ENCODE measurements at regions not wholly inside any gene's neighbourhood (a gene's known extent, or its start where the extent isn't known, plus 50 kb on each side); places are given as distances from the start of the nearest gene placed in this dataset.

DNA sequence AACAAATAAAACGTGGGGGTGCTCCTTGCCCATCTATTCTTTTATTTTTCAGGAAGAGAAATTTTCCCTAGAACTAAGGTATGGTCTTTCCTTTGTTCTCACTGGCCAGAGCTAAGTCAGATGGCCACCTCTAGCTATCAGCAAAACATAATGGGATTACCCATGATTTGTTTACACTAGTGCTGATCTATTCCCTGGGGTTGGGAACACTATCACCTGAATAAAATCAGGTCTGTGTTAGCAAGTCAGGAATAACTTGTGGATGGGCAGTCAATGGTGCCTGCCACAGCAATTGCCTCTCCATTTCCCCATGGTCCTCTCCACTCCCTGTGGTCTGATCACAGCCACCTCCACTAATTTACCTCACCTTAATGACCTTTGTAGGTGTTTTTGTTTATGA, 181.7 kb upstream of the CADPS start:
- POLR2A ChIA-PET = no interaction called here
- no peaks in the 10 kb centered on the region for H3K36me3 Mint-ChIP-seq
- no peak overlapping the region for H3K27ac Mint-ChIP-seq
- DNase-seq (no peak), ATAC-seq (no peak)
- no peaks in the 10 kb centered on the region for H3K27me3 Mint-ChIP-seq
- H3K4me3 Mint-ChIP-seq = no peak overlapping the region
- H3K9me3 Mint-ChIP-seq = peaks cover 0 to 10% (median 3%) of the 10 kb centered on the region in 9 donors
- no peaks in the 10 kb centered on the region for H3K4me1 Mint-ChIP-seq

DNA sequence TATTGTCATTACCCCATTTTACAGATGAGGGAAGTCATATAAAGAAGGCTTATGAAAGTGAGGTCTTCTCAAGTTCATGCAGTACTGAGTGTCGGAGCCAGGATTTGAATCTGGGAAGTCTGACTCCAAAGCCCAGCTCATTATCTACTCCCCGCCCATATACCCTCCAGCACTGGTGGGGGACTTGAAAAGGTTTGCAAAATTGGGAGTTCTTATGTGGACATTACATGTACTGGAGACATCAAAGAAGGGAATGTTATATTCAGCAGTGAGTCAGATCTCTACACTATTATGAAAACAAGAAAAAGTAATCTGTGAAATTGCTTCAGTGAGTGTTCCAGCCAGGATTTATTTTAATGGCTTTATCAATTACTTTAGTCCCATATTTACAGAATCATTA, 185.2 kb upstream of the CADPS start:
- Mint-ChIP-seq H3K27me3 (peaks cover 0 to 2% (median 0%) of the 10 kb centered on the region in 5 donors), H3K27ac (no peak overlapping the region), H3K9me3 (peaks cover 0 to 14% (median 0%) of the 10 kb centered on the region in 9 donors), H3K4me1 (no peaks in the 10 kb centered on the region), H3K36me3 (no peaks in the 10 kb centered on the region), H3K4me3 (no peak overlapping the region)
- no peak for ATAC-seq
- no peak for DNase-seq
- POLR2A ChIA-PET = no interaction called here

DNA sequence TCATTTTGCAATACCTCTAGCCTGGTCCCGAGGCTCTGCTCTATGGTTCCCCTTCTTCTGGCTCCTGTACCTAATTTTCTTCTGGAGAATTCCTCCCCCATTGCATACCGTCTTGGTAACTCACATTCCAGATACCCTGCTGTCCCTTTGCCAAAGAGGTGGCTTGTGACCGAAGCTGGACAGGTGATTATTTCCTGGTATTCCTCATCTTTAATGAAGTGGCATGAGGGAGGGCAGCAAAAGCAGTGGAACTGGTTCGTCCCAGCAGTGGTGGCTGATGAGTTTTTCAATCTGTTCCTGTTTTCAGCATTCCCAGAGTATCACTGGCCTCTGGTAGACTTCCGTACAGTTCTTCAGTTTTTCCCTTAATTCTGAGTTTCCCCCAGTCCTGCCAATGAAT, 186.2 kb upstream of the CADPS start:
- Mint-ChIP-seq H3K9me3 (peaks cover 0 to 14% (median 2%) of the 10 kb centered on the region in 9 donors), H3K27ac (no peak overlapping the region), H3K4me3 (no peak overlapping the region), H3K27me3 (peaks cover 0 to 2% (median 0%) of the 10 kb centered on the region in 5 donors), H3K4me1 (no peaks in the 10 kb centered on the region), H3K36me3 (no peaks in the 10 kb centered on the region)
- POLR2A ChIA-PET = no interaction called here
- no peak for DNase-seq
- no peak for ATAC-seq

GRCh38 chr3:63064209-63064755, 189.1 kb upstream of the CADPS start:
- ATAC-seq (no peak), DNase-seq (no peak)
- no peak overlapping the region for H3K4me3 Mint-ChIP-seq
- peaks cover 2 to 24% (median 12%) of the 10 kb centered on the region in 9 donors for H3K9me3 Mint-ChIP-seq
- POLR2A ChIA-PET = no interaction called here
- H3K4me1 Mint-ChIP-seq = no peaks in the 10 kb centered on the region
- peaks cover 0 to 2% (median 0%) of the 10 kb centered on the region in 5 donors for H3K27me3 Mint-ChIP-seq
- H3K36me3 Mint-ChIP-seq = no peaks in the 10 kb centered on the region
- no peak overlapping the region for H3K27ac Mint-ChIP-seq

DNA sequence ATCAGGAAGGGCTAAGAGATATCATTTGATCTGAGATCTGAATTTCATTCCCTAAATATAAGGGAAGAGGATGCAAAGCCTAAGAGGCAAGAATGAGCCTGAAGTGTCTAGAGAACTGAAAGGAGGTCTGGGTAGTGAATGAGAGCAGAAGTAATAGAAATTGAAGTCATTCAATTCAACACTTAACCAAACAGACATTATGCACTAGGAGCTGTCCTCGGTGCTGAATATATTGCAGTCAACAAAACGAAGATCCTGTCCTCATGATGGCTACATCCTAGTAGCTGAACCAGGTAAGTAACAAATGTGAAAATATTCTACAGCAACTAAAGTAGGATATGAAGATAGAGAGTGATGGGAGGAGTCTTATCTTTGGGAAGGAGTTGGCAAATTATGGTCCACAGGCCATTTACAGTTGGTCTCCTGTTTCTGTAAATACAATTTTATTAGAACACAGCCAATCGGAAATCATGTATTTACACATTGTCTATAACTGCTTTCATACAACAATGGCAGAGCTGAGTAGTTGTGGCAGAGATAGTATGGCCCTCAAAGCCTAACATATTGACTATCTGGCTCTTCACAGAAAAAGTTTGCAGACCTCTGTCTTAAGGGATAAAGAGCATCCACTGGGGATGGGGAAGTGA, 192.9 kb upstream of the CADPS start:
- Mint-ChIP-seq H3K4me1 (no peaks in the 10 kb centered on the region), H3K27ac (no peak overlapping the region), H3K4me3 (no peak overlapping the region), H3K9me3 (peaks cover 1 to 25% (median 12%) of the 10 kb centered on the region in 9 donors), H3K27me3 (no peaks in the 10 kb centered on the region), H3K36me3 (no peaks in the 10 kb centered on the region)
- ATAC-seq (no peak), DNase-seq (peak in 1 of 10 donors; percentile 2)
- POLR2A ChIA-PET = no interaction called here

GRCh38 chr3:63069806-63070475, 194.7 kb upstream of the CADPS start:
- ATAC-seq = no peak
- no peaks in the 10 kb centered on the region for H3K27me3 Mint-ChIP-seq
- no peak overlapping the region for H3K27ac Mint-ChIP-seq
- no peaks in the 10 kb centered on the region for H3K4me1 Mint-ChIP-seq
- no peak for DNase-seq
- no peak overlapping the region for H3K4me3 Mint-ChIP-seq
- H3K36me3 Mint-ChIP-seq = no peaks in the 10 kb centered on the region
- H3K9me3 Mint-ChIP-seq = peaks cover 1 to 16% (median 12%) of the 10 kb centered on the region in 9 donors
- POLR2A ChIA-PET = no interaction called here

DNA sequence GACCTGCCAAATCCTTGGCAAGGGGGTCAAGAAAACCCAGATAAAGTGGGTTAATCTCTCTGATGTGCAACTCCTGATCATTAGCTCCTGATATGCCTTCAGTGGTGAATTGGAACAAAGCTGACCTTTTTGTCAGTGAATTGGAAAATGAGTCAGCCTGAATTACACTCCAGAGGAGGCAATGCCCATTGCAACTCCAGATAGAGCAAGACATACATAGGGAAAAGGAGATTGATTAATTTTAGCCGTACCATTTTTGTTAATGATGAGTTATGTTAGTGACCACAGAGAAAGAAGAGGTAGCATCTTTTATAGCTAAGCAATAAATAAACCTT, 195.2 kb upstream of the CADPS start:
- H3K36me3 Mint-ChIP-seq = no peaks in the 10 kb centered on the region
- no peak overlapping the region for H3K4me3 Mint-ChIP-seq
- H3K4me1 Mint-ChIP-seq = no peaks in the 10 kb centered on the region
- POLR2A ChIA-PET = no interaction called here
- H3K9me3 Mint-ChIP-seq = peaks cover 1 to 16% (median 10%) of the 10 kb centered on the region in 9 donors
- H3K27me3 Mint-ChIP-seq = no peaks in the 10 kb centered on the region
- ATAC-seq (no peak), DNase-seq (no peak)
- no peak overlapping the region for H3K27ac Mint-ChIP-seq

GRCh38 chr3:63076357-63076756, 201.1 kb upstream of the CADPS start:
- no peaks in the 10 kb centered on the region for H3K4me1 Mint-ChIP-seq
- peaks cover 0 to 11% (median 2%) of the 10 kb centered on the region in 9 donors for H3K9me3 Mint-ChIP-seq
- no peak for DNase-seq
- no peak overlapping the region for H3K4me3 Mint-ChIP-seq
- H3K27ac Mint-ChIP-seq = no peak overlapping the region
- POLR2A ChIA-PET = no interaction called here
- ATAC-seq = no peak
- H3K36me3 Mint-ChIP-seq = no peaks in the 10 kb centered on the region
- no peaks in the 10 kb centered on the region for H3K27me3 Mint-ChIP-seq

DNA sequence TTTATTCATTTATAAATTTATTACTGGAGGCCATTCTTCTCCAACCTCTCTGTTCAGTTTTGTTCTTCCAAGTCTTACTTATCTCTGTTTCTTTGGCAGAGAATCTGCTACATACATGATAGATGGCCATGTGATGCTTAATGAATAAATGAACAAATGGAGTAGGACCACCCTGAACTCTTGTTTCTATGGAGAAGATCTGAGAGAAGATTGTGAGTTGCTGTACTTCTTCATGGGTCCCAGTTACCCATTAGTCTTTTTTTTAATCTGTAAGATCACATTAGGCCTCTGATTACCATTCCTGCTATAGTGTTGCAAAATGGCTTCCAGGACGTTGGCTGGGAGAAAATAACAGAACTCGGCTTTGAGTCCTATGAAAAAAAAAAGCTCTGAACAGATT, 191.9 kb upstream of the SYNPR start:
- ATAC-seq (no peak), DNase-seq (no peak)
- Mint-ChIP-seq H3K4me1 (no peaks in the 10 kb centered on the region), H3K4me3 (no peak overlapping the region), H3K9me3 (peaks cover 0 to 29% (median 11%) of the 10 kb centered on the region in 9 donors), H3K27ac (no peak overlapping the region), H3K36me3 (peaks cover 0 to 6% (median 0%) of the 10 kb centered on the region in 3 donors), H3K27me3 (peaks cover 0 to 2% (median 0%) of the 10 kb centered on the region in 5 donors)
- POLR2A ChIA-PET = no interaction called here

GRCh38 chr3:63089007-63089750, 188.9 kb upstream of the SYNPR start:
- Mint-ChIP-seq H3K9me3 (peaks cover 0 to 14% (median 0%) of the 10 kb centered on the region in 9 donors), H3K27me3 (peaks cover 0 to 2% (median 0%) of the 10 kb centered on the region in 5 donors), H3K27ac (no peak overlapping the region), H3K4me1 (no peaks in the 10 kb centered on the region), H3K4me3 (no peak overlapping the region), H3K36me3 (no peaks in the 10 kb centered on the region)
- no peak for DNase-seq
- no peak for ATAC-seq
- POLR2A ChIA-PET = no interaction called here

GRCh38 chr3:63089751-63090132, 188.4 kb upstream of the SYNPR start:
- Mint-ChIP-seq H3K4me1 (no peaks in the 10 kb centered on the region), H3K27ac (no peak overlapping the region), H3K27me3 (peaks cover 0 to 2% (median 0%) of the 10 kb centered on the region in 5 donors), H3K4me3 (no peak overlapping the region), H3K9me3 (peaks cover 0 to 11% (median 0%) of the 10 kb centered on the region in 9 donors), H3K36me3 (no peaks in the 10 kb centered on the region)
- ATAC-seq = no peak
- POLR2A ChIA-PET = no interaction called here
- no peak for DNase-seq

- Mint-ChIP-seq H3K9me3 (peaks cover 0 to 8% (median 0%) of the 10 kb centered on the region in 9 donors), H3K36me3 (no peaks in the 10 kb centered on the region), H3K4me3 (no peak overlapping the region), H3K27me3 (peaks cover 0 to 2% (median 0%) of the 10 kb centered on the region in 5 donors), H3K4me1 (no peaks in the 10 kb centered on the region), H3K27ac (no peak overlapping the region)
- ATAC-seq (no peak), DNase-seq (no peak)
- POLR2A ChIA-PET = no interaction called here
Observed at GRCh38 chr3:63090656-63091055, 187.5 kb upstream of the SYNPR start.

GRCh38 chr3:63092515-63092914, 185.6 kb upstream of the SYNPR start:
- Mint-ChIP-seq H3K9me3 (peaks cover 0 to 10% (median 4%) of the 10 kb centered on the region in 9 donors), H3K4me1 (no peaks in the 10 kb centered on the region), H3K4me3 (no peak overlapping the region), H3K36me3 (no peaks in the 10 kb centered on the region), H3K27me3 (peaks cover 0 to 3% (median 0%) of the 10 kb centered on the region in 5 donors), H3K27ac (no peak overlapping the region)
- ATAC-seq (no peak), DNase-seq (no peak)
- POLR2A ChIA-PET = no interaction called here
